Nephron (organoid): ENCODE measurements at regions not wholly inside any gene's neighbourhood (a gene's known extent, or its start where the extent isn't known, plus 50 kb on each side); places are given as distances from the start of the nearest gene placed in this dataset.
"Not testable (repeated sequence)": the region's sequence is repeated elsewhere in the genome, so short reads cannot be mapped to it uniquely, and the experiment has no call there.

Experiments used
- H3K27ac Mint-ChIP-seq, 3 experiments: 2 replicates each; pipeline ENCODE4 v1.8.0; 2020; ENCODE audit warnings: mixed read lengths in 3 of 3, mild to moderate bottlenecking in 2 of 3, moderate library complexity in 1 of 3
- H3K27me3 Mint-ChIP-seq: 2 replicates; pipeline ENCODE4 v1.8.0; 2021; ENCODE audit warnings: low read depth, mild to moderate bottlenecking, moderate library complexity, mixed read lengths
- H3K36me3 Mint-ChIP-seq: 2 replicates; pipeline ENCODE4 v1.8.0; 2020; ENCODE audit warnings: low read depth, mixed read lengths
- H3K4me1 Mint-ChIP-seq: 2 replicates; pipeline ENCODE4 v1.8.0; 2020; ENCODE audit warnings: mixed read lengths
- H3K4me3 Mint-ChIP-seq, 3 experiments: 2 replicates each; pipeline ENCODE4 v1.8.0; 2020; ENCODE audit warnings: mild to moderate bottlenecking in 3 of 3, mixed read lengths in 3 of 3, moderate library complexity in 2 of 3
- H3K9me3 Mint-ChIP-seq: 2 replicates; pipeline ENCODE4 v1.8.0; 2020; ENCODE audit warnings: mixed read lengths
- TF ChIP-seq, protein P1 (sequence below), 3 experiments: fragments of 200-600 bp; sonication (generic); IDR thresholded peaks; one replicate each; pipeline ENCODE4 v1.5.0; 2021; ENCODE audit warnings: antibody characterized with exemption in 3 of 3; ENCODE audit not compliant: unreplicated experiment in 3 of 3

DNA sequence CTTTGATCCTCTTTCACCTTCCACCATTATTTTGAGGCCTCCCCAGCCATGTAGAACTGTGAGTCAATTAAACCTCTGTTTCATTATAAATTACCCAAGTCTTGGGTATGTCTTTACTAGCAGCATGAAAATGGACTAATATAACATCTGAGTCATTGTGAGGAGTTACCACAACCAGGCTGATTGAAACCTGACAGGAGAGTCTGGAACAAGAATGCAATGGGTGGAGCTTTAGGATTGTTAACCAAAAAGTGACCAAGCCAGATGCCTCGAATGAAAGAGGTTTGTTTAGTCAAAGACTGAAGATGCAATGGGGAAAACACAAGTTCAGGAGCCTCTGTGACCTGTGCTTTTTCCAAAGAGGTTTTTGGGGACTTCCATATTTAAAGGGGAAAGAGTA is 659.0 kb downstream of the SLITRK6 start:
- Mint-ChIP-seq H3K4me3 (no peak overlapping the region), H3K27ac (no peak overlapping the region), H3K36me3 (no peaks in the 10 kb centered on the region), H3K4me1 (peaks cover 11% of the 10 kb centered on the region), H3K9me3 (no peaks in the 10 kb centered on the region), H3K27me3 (no peaks in the 10 kb centered on the region)
- TF ChIP-seq, protein P1, sequence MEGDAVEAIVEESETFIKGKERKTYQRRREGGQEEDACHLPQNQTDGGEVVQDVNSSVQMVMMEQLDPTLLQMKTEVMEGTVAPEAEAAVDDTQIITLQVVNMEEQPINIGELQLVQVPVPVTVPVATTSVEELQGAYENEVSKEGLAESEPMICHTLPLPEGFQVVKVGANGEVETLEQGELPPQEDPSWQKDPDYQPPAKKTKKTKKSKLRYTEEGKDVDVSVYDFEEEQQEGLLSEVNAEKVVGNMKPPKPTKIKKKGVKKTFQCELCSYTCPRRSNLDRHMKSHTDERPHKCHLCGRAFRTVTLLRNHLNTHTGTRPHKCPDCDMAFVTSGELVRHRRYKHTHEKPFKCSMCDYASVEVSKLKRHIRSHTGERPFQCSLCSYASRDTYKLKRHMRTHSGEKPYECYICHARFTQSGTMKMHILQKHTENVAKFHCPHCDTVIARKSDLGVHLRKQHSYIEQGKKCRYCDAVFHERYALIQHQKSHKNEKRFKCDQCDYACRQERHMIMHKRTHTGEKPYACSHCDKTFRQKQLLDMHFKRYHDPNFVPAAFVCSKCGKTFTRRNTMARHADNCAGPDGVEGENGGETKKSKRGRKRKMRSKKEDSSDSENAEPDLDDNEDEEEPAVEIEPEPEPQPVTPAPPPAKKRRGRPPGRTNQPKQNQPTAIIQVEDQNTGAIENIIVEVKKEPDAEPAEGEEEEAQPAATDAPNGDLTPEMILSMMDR (IDR thresholded peaks at IDR 0.05; ENCODE audit: unreplicated experiment in 3 of 3): no peak

DNA sequence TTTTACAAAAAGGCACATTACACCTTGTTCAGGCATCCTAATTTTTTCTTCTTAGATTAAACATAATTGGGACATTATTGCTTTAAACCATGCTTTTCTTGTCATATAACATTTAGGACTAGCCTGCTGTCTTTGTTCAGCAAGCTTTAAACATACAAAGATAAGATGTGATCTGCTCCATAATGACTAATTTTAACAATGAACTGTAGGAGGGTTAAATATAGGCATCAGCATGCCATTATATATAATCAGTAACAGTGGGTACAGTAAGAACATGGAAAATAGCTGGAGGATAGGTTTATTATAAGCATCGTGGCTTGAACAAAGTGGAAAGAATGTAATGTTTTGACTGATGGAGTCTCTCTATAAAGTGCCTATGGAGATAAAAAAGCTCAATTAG is 661.7 kb downstream of the SLITRK6 start:
- no peaks in the 10 kb centered on the region for H3K36me3 Mint-ChIP-seq
- H3K9me3 Mint-ChIP-seq: no peaks in the 10 kb centered on the region
- TF ChIP-seq, protein P1 (IDR thresholded peaks at IDR 0.05; ENCODE audit: unreplicated experiment in 3 of 3): no peak
- no peak overlapping the region for H3K4me3 Mint-ChIP-seq
- H3K27ac Mint-ChIP-seq: no peak overlapping the region
- H3K27me3 Mint-ChIP-seq: no peaks in the 10 kb centered on the region
- peaks cover 11% of the 10 kb centered on the region for H3K4me1 Mint-ChIP-seq

DNA sequence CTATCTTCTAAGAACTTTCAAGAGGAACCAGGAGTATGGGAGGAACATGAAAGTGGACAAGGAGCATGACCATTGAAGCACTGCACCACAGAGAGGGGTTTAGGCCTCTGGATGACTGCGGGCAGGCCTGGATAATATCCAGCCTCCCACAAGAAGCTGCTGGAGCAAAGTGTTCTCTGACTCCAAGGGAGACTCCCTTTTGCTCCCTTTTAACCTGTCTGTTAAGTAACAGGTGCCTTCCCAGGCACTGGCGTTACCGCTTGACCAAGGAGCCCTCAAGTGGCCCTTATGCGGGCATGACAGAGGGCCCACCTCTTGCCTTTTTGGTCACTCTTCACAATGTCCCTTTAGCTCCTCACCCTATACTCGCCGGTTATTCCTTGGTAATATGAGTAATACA is 666.2 kb downstream of the SLITRK6 start:
- no peaks in the 10 kb centered on the region for H3K36me3 Mint-ChIP-seq
- no peaks in the 10 kb centered on the region for H3K27me3 Mint-ChIP-seq
- TF ChIP-seq, protein P1 (IDR thresholded peaks at IDR 0.05; ENCODE audit: unreplicated experiment in 3 of 3): no peak
- no peak overlapping the region for H3K27ac Mint-ChIP-seq
- no peak overlapping the region for H3K4me3 Mint-ChIP-seq
- H3K9me3 Mint-ChIP-seq: no peaks in the 10 kb centered on the region
- no peaks in the 10 kb centered on the region for H3K4me1 Mint-ChIP-seq

DNA sequence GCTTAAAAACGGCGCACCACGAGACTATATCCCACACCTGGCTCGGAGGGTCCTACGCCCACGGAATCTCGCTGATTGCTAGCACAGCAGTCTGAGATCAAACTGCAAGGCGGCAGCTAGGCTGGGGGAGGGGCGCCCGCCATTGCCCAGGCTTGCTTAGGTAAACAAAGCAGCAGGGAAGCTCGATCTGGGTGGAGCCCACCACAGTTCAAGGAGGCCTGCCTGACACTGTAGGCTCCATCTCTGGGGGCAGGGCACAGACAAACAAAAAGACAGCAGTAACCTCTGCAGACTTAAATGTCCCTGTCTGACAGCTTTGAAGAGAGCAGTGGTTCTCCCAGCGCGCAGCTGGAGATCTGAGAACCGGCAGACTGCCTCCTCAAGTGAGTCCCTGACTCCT is 675.7 kb downstream of the SLITRK6 start:
- not testable (repeated sequence) for H3K4me1 Mint-ChIP-seq, H3K36me3 Mint-ChIP-seq, H3K4me3 Mint-ChIP-seq, H3K27ac Mint-ChIP-seq, H3K9me3 Mint-ChIP-seq, H3K27me3 Mint-ChIP-seq

DNA sequence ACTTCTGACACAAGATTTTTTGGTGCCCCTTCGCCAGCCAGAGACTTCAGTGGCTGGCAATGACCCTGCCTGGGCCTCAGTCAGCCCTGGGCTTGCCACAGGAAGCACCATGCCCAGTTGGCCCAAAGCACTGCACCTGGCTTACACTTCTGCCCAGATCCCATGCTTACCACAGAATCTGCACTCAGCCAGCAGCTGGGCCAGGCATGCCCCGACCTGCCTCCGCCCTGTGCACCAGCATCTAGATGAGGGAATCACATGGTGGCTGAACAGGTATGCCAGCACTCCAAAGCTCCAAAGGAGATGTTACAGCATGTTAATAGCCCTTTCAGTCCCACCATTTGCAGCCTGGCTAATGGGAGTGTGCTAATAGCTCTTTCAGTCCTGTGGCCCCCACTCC is 690.9 kb downstream of the SLITRK6 start:
- Mint-ChIP-seq H3K36me3 (no peaks in the 10 kb centered on the region), H3K4me3 (no peak overlapping the region), H3K27me3 (no peaks in the 10 kb centered on the region), H3K27ac (no peak overlapping the region), H3K4me1 (no peaks in the 10 kb centered on the region), H3K9me3 (peaks cover 6% of the 10 kb centered on the region)
- TF ChIP-seq, protein P1 (IDR thresholded peaks at IDR 0.05; ENCODE audit: unreplicated experiment in 3 of 3): no peak

DNA sequence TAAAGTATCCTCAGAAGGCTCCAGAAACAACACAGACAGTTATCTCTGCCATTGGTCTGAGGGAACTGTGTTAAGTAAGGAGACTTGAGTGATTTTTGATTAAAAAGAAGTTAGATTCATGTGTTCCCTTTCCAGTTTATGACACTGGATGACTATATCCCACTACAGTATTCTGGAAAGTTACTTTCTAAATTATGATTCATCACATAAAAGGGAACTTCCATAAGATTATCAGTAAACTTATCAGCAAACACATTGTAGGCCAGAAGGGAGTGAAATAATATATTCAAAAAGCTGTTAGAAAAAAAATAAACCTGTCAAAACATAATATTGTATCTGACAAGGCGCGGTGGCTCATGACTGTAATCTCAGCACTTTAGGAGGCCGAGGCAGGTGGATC is 700.0 kb downstream of the SLITRK6 start:
- peaks cover 25% of the 10 kb centered on the region for H3K9me3 Mint-ChIP-seq
- TF ChIP-seq, protein P1 (IDR thresholded peaks at IDR 0.05; ENCODE audit: unreplicated experiment in 3 of 3): no peak

More for the DNA sequence above, 700.0 kb downstream of the SLITRK6 start:
- Mint-ChIP-seq H3K4me3 (no peak overlapping the region), H3K4me1 (peaks cover 5% of the 10 kb centered on the region), H3K27me3 (no peaks in the 10 kb centered on the region), H3K27ac (no peak overlapping the region), H3K36me3 (no peaks in the 10 kb centered on the region)
